ENCODE measurements at regions not wholly inside any gene's neighbourhood (a gene's known extent, or its start where the extent isn't known, plus 50 kb on each side); places are given as distances from the start of the nearest gene placed in this dataset.

DNA sequence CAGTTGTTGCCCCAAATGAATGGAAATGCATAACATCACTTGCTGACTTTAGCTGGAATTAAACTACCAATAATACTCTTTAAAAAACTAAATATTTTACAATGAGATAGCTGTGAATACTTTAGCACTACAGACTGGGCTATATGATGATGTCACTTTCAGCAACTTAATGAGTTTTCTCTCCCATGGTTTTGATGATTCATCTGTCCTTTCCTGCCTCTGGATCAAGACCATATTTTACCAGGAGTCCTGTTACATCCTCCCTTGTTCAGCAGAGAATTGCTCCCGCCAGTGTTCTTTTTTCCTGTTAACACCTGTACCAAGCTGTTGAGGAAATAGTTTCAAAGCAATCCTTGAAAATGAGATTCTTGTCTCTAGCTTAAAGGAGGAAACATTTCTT lies 543.0 kb downstream of the SPRY1 start:
- DNase-seq (ENCODE audit: low read depth), result no peak

- no peak for DNase-seq (ENCODE audit: low read depth)
Measured at GRCh38 chr4:123940604-123941003, 544.0 kb downstream of the SPRY1 start.

- DNase-seq (ENCODE audit: low read depth), result no peak
Measured at GRCh38 chr4:123941306-123941705, 544.7 kb downstream of the SPRY1 start.

DNA sequence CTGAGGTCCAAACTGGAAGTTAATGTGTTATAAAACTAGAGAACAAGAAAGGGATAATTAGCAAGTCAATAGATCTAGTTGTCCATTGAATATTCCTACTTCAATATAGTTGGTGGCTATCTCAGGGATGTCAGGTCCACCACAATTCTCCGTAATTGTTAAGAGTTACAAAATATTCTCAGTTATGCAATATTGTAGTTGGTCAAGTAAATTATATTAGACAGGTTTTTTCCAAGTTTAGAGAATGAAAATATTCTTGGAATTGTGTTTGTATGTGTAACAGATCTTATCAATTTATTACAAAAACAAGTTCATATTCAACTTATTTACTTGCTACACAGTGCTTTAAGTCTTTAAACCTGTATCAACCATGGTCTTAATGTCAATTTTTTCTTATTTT lies 547.4 kb downstream of the SPRY1 start:
- DNase-seq (ENCODE audit: low read depth), result no peak

DNA sequence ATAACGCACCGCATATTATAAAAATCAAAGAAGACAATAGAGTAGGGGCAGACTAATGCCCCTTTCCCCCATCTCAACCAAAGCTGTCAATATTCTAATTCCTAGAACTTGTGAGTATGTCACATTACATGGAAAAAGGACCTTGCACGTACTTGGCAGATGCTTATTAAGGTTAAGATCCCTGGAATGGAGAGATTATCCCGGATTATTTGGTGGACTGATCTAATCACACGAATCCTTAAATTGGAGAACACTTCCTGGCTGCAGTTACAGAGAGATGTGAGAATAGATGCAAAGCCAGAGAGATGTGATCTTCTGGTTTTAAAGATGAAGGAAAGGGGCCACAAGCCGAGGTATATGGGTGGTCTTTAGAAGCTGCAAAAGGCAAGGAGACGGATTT lies 548.7 kb downstream of the SPRY1 start:
- no peak for DNase-seq (ENCODE audit: low read depth)

DNA sequence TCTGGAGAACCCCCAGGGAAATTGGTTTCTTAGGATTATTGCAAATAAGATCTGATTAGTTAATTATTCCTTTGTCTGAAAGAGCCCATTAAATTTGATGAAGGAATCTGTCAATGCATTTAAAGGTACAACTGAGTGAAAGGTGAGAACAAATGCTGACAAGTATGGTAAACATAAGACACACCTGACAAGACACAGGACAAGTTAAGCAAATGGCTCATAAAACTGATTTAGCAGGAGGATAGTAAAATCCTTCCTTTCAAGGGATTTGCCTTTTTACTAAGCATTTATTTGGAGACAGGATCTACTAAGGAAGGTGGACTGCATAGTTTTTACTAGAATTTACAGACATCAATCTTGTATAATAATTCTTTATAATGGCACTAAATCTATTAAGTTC lies 553.9 kb downstream of the SPRY1 start:
- DNase-seq (ENCODE audit: low read depth), result no peak

DNA sequence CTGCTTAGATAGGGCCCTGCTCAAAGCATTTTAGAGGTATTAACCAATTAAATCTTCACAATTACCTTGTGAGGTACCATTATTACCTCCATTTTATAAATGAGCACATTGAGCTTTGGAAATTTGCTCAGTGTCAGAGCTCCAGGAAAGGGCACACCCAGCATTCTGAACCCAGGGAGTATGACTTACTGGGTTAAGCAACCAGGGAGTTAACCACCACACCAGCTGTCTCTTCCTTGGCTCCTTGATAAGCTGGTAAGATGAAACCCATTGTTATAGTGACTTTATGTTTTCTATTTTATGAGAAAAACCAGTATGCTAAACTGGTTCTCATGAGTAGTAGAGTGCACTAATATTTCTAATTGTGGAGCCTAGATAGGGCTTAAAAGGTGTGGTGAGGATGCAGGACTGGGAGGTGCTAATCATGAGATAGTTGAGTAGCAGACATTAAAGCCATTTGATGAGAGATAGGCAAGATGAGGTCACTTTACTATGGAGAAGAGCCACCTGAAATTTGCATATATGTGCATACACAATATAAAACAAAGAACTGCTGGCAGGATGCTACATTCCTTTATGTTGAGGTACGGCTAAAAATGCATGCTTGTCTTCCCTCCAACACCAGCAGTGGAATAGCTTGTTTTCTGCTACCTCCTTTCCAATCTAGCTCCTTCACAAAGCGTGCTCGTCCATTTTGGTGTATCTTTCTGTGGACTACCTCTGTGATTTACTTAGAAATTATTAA lies 556.1 kb downstream of the SPRY1 start:
- no peak for DNase-seq (ENCODE audit: low read depth)

- DNase-seq (ENCODE audit: low read depth), result no peak
Measured at GRCh38 chr4:123953566-123953965, 557.0 kb downstream of the SPRY1 start.

GRCh38 chr4:123954220-123954619 lies 557.6 kb downstream of the SPRY1 start:
- no peak for DNase-seq (ENCODE audit: low read depth)

DNA sequence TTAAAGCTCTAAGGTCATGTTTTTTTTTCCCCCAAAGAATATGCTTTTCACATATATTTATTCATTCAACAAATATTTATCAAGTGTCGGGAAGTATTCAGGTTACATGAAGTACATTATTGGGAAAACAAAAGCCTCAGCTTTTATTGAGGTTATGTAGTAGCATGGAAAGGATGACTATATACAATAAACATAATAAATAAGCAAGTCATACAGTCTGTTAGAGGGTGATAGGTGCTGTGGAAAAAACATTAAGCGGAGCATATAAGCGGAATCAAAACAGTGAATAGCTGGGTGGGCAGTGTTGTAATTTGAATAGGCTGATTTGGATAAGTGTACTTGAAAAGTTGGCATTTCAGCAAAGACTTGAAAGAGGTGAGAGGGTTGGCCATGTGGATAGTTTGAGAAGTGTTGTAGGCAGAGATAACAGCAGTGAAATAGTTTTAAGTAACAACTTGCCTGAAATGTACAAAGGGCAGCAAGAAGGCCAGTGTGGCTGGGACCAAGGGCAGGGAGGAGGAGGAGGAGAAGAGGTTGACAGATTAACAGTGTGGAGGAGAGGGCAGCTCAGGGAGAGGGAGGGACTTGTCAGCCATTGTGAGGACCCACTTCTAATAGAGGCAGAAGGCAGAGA lies 558.7 kb downstream of the SPRY1 start:
- DNase-seq (ENCODE audit: low read depth), result no peak

DNA sequence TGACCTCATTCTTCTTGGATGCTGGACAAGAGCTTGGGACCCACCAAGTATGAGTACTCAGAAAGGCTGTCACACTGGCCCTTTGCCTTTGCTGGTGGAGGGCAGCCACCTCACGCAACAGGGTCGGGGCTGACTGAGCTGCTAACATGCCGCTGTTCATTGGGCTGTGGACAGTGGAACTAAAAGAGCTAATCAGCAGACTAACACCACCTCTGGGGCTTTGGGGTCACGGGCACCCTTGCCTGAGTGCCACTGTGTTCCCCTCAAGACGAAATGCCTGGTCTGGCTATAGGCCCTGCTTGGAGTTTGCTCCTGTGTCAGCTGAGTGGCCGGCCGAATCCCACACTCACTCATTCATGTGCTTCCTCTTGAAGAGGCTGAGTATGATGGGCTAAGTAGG lies 559.6 kb downstream of the SPRY1 start:
- DNase-seq (ENCODE audit: low read depth), result no peak

GRCh38 chr4:123966990-123967769 lies 570.6 kb downstream of the SPRY1 start:
- no peak for DNase-seq (ENCODE audit: low read depth)

DNA sequence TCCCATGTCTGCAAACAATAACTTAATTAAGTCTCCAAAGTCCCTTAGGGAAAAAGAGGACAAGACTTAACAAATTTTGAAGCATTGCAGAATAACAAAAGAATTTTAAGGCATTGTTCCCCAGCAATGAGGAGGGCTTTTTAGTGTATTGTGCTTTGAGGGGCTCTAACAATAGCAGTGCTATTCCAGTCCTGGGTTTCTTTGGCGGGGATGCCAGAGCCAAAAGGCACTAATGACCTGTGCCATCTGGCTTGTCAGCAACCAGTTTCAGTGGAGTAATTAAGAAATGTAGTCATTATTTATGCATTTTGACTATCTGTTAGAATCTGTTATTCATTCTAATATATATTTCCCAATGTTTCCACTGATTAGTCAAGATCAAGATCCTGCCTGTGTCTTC lies 575.4 kb downstream of the SPRY1 start:
- DNase-seq (ENCODE audit: low read depth), result no peak

DNA sequence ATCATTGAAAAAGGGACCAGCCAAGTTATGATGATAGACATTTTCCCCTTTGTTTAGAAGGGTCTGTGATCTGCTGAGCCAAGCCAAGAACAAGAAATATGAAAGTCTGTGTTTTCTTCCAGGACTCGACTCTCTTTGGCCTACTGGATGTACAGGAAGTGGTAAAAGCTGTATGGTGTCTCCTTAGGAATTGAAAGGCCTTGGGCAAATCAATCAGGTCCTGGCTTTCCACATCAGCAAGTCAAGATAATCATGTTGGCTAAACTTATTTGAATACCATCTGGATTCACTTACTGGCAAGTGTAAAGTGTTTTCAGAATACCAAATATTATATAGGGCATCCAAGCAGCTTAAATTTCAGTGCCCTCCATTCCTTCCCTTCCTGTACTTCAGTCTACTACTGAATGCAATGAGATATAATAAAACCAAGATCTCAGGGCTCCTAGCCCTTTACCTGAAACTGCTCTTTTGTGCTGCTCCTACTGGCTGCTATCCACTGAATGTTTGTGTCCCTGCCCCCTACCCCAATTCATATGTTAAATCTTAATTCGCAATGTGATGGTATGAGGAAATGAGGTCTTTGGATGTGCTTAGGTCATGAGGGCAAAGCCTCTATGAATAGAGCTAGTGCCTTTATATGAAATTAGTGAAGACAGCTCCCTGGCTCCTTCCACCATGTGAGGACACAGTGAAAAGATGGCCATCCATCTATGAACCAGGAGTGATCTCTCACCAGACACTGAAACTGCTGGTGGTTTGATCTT lies 578.0 kb downstream of the SPRY1 start:
- DNase-seq (ENCODE audit: low read depth), result no peak

- no peak for DNase-seq (ENCODE audit: low read depth)
Measured at GRCh38 chr4:123976285-123976684, 579.7 kb downstream of the SPRY1 start.

GRCh38 chr4:123976819-123977218 lies 580.2 kb downstream of the SPRY1 start:
- no peak for DNase-seq (ENCODE audit: low read depth)

GRCh38 chr4:123977641-123978081 lies 581.1 kb downstream of the SPRY1 start:
- DNase-seq (ENCODE audit: low read depth), result no peak

DNA sequence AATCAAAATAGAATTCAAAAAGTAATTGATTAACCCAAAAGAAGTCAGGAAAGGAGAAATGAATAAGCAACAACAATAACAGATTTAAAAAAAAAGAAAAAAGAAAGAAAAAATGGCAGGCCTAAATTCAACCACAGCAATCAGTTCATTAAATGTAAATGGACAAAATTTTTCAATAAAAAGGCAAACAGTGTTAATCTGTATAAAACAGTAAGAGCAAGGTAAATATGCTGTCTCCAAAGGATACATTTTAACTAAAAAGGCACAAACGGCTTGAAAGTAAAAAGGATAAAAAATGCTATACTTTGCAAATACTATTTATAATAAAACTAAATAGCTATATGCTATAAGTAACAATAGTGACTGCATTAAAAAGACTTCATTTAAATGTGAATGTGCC lies 582.0 kb downstream of the SPRY1 start:
- DNase-seq (ENCODE audit: low read depth), result no peak

GRCh38 chr4:123980736-123981300 lies 584.2 kb downstream of the SPRY1 start:
- DNase-seq (ENCODE audit: low read depth), result no peak

DNA sequence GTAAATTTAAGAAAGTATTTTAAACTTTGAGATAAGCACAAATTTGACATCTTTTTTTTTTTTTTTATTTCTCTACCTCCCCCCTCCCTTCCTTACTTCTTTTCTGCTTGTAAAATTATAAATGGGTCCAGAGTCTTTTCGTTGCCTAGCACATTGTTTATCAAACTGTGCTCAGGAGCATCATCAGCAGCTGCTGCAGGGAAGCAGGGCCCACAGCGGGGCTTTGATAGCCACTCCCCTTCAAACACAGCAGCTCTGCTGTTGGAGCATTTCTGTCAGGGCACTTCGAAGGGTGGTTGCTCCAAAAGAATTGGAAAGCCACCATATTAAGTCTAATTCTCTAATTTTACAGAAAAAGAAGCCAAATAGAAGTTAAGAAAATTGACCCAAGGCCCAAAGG lies 588.3 kb downstream of the SPRY1 start:
- no peak for DNase-seq (ENCODE audit: low read depth)

DNA sequence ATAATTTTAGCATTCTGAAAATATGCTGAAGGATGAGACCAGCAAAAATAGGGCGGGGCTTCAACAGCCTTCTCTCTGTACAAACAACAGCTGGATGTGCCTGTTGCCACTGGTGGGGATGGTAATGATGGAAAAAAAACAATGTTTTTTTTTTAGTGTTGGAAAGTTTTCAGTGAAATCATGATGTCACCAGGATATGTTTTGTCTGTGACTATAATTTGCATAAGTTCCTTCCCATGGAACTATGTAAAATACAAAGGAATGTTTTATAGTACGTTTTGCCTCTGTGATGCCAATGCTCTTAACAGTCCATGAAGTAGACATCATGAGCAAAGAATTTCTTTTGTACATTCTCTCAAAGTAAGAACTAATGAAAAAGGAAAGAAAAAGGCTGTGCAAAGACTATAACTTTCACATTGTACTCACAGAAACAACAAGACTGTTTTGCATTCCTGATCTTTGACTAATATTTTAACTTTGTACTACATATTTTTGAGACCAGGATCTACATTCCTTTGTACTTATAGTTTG lies 589.7 kb downstream of the SPRY1 start:
- no peak for DNase-seq (ENCODE audit: low read depth)

- DNase-seq (ENCODE audit: low read depth), result no peak
Measured at GRCh38 chr4:123987408-123987807, 590.8 kb downstream of the SPRY1 start.
